Stimulated activated CD8-positive, alpha-beta memory T cell treated with anti-CD3 and anti-CD28 coated beads, Interleukin-4, amount 100 ng/mL, for 4 hours (primary cell): ENCODE measurements at regions not wholly inside any gene's neighbourhood (a gene's known extent, or its start where the extent isn't known, plus 50 kb on each side); places are given as distances from the start of the nearest gene placed in this dataset.
A peak's percentile ranks its signal among the peaks of the same experiment; 100 is the strongest.

Experiments used
- DNase-seq, 2 donors: peaks; one replicate each; pipeline ENCODE4 v3.0.0-alpha.2; 2020; ENCODE audit warnings: low read depth in 2 of 2, low spot score in 1 of 2

- DNase-seq, result no peak
These were observed 137.8 kb upstream of the CCL2 start for GRCh38 chr17:34117332-34117731.

- DNase-seq, result no peak
These were observed 137.3 kb upstream of the CCL2 start for GRCh38 chr17:34117811-34118210.

- DNase-seq, result no peak
These were observed 136.5 kb upstream of the CCL2 start for GRCh38 chr17:34118564-34118963.

- no peak for DNase-seq
These were observed 133.8 kb upstream of the CCL2 start for GRCh38 chr17:34121311-34121710.

GRCh38 chr17:34122515-34122914, 132.6 kb upstream of the CCL2 start:
- DNase-seq, result no peak

GRCh38 chr17:34125010-34125409, 130.1 kb upstream of the CCL2 start:
- no peak for DNase-seq

- DNase-seq, result no peak
These were observed 129.2 kb upstream of the CCL2 start for GRCh38 chr17:34125921-34126320.

- no peak for DNase-seq
These were observed 128.6 kb upstream of the CCL2 start for GRCh38 chr17:34126496-34126895.

GRCh38 chr17:34126965-34127364, 128.1 kb upstream of the CCL2 start:
- DNase-seq, result no peak

- DNase-seq, result no peak
These were observed 124.5 kb upstream of the CCL2 start for GRCh38 chr17:34130544-34130943.

- DNase-seq, result no peak
These were observed 123.7 kb upstream of the CCL2 start for GRCh38 chr17:34131386-34131785.

- DNase-seq, result no peak
These were observed 121.7 kb upstream of the CCL2 start for GRCh38 chr17:34133350-34133749.

GRCh38 chr17:34135841-34136240, 119.2 kb upstream of the CCL2 start:
- no peak for DNase-seq

GRCh38 chr17:34140006-34140405, 115.1 kb upstream of the CCL2 start:
- DNase-seq, result no peak

- no peak for DNase-seq
These were observed 113.5 kb upstream of the CCL2 start for GRCh38 chr17:34141590-34141989.

- no peak for DNase-seq
These were observed 111.7 kb upstream of the CCL2 start for GRCh38 chr17:34143430-34143829.

- peak in 1 of 2 donors; percentile 9 for DNase-seq
These were observed 108.5 kb upstream of the CCL2 start for GRCh38 chr17:34146440-34147043.

- no peak for DNase-seq
These were observed 104.0 kb upstream of the CCL2 start for GRCh38 chr17:34151102-34151501.

GRCh38 chr17:34153991-34154390, 101.1 kb upstream of the CCL2 start:
- no peak for DNase-seq

GRCh38 chr17:34154961-34155730, 99.9 kb upstream of the CCL2 start:
- no peak for DNase-seq

- no peak for DNase-seq
These were observed 99.1 kb upstream of the CCL2 start for GRCh38 chr17:34155947-34156346.

- no peak for DNase-seq
These were observed 98.7 kb upstream of the CCL2 start for GRCh38 chr17:34156401-34156740.
